Fibroblast of peridontal ligament (primary cell): ENCODE measurements at regions not wholly inside any gene's neighbourhood (a gene's known extent, or its start where the extent isn't known, plus 50 kb on each side); places are given as distances from the start of the nearest gene placed in this dataset.
"Not testable (repeated sequence)": the region's sequence is repeated elsewhere in the genome, so short reads cannot be mapped to it uniquely, and the experiment has no call there.

ENCODE experiments used
- DNase-seq: peaks from one replicate; pipeline ENCODE4 v3.0.0-alpha.2; 2010; ENCODE audit errors: extremely low read depth

DNA sequence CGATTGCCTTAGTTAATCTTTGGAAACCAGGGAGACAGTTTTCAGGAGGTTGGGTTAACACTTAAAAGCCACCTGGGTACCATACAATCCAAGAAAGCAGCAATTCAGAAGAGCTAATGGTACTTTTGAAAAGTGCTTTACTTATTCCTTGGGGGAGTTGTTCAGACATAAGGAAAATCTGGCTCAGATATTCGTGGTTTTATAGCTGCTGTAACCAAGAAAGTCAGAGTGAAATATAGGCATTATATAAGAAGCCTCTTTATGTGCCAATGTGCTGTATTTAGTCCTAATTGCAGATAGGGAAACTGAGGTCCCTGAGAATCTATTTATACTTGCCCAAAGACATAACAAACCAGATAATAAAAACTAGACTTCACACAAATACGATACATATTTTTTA is 387.5 kb downstream of the COG6 start:
- no peak for DNase-seq

DNA sequence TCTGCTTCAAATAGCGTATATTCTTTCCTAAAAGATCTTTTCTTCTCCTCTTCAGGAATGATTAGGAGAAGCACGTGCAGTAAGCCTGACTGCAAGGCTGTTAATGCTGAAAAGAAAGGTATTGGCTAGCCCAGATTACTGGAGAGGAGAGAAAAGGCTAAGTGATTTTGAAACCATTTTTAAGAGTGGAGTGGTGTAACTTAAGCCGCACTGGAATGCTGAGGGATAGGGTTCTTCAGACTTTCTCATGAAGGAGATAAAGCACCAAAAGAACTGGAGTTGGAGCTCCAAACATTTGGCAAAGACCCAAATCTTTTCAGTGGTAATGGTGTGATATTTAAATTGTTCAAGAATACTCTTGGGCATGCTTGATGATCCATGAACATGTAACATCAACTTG is 388.3 kb downstream of the COG6 start:
- DNase-seq, result no peak

DNA sequence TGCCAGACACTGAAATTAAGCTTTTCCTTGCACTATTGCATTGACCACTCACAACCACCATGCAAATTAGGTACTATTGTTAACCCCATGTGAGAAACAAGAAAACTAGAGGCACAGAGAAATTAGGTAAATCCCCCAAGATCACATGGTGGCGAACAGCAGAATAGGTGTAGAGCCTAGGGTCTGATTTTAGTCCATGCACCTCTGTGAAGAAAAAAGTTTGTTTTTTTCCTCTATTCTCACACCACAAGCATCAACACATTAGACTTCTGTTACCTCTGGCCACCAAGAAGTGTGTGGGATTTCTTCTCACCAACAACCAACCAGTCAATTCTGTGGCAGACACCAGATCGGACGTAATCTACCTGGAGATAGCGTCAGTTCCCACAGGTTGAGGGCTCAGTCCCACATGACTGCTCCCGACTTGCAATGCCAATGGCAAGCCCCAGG is 391.9 kb downstream of the COG6 start:
- no peak for DNase-seq

- no peak for DNase-seq
Observed at GRCh38 chr13:40048551-40048950, 393.1 kb downstream of the COG6 start.

DNA sequence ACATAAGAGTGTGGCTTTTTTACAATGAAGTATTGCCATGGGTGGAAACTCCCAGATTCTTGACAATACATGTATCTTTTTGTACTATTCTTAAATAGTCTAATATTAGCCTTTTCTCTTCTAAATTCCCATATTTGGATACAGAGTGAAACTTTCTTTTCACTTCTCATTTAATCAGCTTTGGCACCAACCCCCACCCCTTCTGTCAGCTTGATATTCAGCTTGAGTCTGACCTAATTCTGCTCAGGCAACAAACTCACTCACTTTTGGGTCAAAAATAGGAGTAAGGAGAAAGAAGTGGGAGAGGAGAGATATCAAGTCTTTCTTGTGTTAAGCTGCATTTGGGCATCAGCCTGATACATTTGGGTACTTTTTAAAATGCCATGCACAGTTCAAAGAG is 397.5 kb downstream of the COG6 start:
- DNase-seq, result no peak

- DNase-seq, result no peak
Observed at GRCh38 chr13:40053401-40053800, 397.9 kb downstream of the COG6 start.

GRCh38 chr13:40054422-40054821 is 399.0 kb downstream of the COG6 start:
- DNase-seq, result not testable (repeated sequence)

DNA sequence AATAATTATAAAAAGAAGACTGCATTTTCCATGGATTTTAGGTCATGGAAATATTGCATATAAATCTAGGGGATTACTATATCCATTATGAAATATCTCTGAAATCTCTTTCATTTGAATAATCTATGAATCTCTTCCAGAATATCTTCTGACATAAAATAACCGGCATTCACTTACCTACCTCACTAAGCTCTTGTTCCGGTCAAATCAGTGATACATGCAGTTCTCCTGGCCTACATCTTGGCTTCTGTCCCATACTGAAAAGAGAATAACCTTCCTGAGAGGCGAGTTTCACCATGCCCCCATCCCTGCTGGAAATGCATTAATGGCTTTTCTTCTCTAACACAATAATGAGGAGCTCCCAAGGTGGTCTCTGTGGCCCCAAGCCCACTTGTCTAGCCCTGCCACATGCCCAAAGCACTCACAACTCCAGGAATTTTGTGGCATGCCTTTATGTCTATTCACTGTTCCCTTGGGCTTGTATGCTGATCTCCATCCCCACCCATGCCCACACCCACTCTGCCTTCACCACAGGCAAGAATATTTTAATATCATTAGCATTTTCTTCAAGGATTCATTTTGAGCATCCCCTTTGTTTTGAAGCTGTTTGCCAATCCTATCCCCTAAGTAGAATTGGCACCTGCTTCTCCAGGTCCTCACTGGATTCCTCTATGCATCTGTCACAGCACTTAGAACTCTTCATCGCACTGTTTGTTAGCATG is 401.6 kb downstream of the COG6 start:
- DNase-seq, result no peak

DNA sequence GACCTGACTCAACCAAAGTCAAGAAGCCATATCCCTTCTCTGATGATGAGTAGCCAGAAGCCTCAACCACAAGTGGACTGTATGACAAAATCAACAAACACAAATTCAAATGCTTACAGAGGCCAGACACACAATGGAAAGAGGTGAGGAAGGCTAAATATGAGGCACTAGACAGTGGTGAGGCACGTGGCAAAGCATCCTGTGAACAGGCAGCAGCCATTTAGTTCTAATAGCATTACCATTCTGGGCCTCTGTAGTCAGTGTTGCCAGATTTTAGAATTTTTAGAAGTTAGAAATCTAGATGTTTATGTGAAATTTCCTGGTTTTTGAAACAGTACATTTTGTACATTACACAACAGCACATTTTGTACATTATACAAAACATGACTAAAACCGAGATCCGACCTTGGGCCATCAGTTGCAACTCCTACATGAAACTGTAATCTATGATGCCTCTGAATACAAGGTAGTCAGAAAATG is 403.3 kb downstream of the COG6 start:
- no peak for DNase-seq

- no peak for DNase-seq
Observed at GRCh38 chr13:40059540-40060232, 404.2 kb downstream of the COG6 start.

GRCh38 chr13:40060296-40061007 is 405.0 kb downstream of the COG6 start:
- peak; percentile 4 for DNase-seq

DNA sequence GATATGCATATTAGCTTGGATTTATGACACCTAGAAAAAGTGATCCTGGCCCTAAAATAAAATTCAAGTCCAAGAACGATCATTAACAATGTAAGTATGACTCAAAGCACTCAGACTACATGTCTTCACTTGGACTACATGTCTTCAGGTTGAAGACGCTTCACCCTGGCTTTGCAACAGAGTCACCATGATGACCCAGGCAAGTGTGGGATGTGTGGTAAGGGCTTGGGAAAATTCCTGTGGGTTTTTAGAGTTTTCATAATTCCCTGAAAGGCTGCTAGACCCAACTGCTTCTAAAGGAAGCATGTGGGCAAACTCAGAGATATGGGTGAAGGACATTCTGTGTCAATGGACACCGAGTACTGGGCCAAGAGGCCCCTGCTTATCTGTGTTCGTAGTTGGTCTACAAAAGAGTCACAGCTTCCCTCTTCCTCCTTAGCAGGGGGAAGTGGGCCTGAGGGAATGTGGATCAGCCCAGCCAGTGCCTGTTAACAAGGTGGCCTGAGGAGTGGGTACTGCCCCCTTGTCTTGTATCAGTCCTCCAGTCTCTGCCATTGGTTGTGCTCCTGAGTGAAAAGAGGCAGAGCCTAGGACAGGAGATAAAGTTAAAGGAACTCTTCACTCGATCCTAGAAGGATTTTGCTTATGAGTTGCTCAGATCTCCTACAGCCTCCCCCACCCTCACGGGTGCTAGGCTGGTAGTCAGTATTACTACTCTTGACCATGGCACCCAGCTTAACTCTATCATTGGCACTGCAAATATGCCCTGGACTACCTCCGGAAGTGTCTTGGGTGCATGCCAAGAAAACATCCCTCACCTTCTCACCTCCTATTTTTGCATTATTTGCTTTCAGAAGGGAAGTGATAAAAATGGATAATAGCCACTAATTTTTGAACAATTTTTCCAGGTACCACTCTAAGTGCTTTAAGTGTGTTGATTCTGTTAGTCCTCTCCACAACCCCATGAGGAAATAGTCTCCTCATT is 406.3 kb downstream of the COG6 start:
- no peak for DNase-seq

DNA sequence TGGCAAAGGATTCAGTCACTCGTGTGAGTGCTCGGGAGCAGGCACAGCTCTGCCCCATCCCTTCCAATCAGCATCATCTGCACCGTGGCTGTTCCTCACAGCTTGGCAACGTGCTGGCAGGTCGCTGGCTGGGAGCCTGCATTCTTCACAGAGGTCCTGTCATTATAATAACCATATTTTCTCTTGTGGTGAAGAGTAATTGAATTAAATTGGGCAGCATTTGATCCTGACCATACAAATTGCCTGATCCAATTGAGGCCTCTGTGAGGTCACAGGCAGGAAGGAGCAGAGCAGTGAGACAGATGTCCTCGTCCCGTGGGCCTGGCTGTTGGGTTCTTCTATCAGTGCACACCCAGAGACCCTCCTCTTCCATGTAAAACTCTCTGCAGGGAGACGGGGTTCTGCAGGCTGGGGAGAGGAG is 407.8 kb downstream of the COG6 start:
- DNase-seq, result no peak

DNA sequence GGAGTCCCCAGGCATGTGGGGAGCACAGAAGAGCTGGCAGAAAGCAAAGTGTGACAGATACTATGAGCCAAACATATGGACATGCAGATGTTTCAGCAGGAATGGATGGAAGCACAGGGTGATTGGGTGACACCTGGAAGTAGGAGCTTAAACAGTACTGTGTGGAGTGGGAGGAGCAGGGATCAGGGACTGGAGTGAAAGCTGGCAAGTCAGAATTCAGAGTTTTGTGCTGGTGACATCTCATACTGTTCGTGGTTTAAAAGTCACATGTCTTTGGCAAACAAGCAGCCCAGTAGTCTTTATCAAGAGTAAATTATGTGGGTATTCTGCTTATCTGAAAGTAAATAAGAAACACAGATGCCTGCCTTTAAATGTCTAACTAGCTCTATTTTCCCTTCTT is 408.2 kb downstream of the COG6 start:
- no peak for DNase-seq

DNA sequence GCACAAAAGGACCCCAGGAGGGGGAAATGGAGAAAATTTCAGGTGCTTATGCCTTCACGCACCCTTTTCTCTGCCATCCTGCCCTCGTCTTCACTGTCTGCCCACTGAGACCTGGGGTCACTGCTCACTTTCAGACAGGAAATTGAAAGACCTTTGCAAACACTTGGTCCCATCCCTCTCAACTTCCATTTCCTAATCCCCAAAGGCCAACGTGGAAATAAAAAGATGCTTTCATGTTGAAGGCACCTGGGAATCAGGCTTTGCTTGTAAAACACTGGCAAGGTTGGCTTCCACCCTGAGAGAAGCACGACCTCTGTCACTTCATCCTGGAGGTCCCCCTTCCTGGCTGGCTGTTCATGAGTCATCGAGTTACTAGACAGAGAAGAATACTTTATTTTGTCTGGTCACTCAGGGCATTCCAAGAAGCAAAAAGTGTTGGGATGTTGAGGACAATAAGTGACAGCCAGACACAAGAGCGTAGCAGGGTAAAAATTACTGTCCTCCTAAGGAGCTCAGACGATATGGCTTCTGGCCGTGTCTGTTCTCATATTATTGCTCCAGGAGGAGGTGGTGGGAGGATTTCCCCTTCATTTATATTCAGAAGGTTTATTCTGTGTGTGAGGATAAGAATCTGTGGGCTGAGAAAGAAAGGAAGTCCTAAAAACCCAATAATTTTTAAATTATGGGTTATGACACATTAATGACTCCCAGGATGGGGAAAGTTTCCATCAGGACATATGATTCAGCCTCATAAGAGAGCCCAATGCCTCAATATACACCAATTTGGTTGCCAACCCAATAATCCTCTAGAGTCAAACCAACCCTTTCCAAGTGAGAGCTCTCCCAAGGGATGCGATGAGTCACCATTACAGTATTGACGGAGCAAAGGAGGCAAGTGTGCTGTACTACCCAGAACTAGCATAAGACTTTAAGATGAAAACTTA is 409.0 kb downstream of the COG6 start:
- peak; percentile 58 for DNase-seq

DNA sequence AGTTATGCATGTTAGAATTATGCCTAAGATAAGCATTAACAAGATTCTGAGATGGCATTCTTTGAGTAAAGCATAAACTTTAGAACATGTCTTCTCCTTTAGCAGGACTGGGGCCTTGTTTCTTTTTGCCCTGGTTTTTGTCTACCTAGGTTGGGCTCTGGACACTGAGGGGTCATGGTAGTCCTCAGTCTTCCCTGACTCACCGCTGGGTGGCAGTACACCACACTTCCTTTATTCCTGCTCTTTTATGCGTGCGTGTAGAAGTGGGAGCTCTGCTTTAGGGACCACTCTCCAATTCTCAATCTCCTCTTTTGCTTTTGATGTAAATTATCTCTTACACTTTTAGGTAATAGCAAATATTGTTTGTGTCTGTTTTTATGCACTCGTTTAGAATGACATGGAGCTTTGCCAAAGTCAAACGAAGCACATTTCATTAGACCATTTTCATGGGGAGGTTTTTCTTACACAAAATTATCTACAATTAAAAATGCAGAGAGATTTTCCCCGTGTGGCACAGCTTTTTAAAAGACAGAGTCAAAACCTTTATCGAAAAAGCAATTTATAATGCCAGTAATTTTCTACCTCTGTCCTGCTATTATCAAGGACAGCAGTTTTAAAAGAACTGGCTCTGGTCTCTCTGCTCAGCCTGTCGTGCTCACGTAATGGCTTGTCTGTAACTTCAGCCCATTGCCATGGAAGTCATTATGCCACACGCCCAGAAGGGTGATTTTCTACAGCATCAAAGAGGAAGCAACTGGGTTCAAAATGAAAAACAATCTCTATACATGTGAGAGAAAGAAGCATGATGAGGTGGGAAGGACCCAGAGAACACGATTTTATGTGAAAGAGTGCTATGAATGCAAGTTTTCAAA is 413.9 kb downstream of the COG6 start:
- DNase-seq, result peak; percentile 59

DNA sequence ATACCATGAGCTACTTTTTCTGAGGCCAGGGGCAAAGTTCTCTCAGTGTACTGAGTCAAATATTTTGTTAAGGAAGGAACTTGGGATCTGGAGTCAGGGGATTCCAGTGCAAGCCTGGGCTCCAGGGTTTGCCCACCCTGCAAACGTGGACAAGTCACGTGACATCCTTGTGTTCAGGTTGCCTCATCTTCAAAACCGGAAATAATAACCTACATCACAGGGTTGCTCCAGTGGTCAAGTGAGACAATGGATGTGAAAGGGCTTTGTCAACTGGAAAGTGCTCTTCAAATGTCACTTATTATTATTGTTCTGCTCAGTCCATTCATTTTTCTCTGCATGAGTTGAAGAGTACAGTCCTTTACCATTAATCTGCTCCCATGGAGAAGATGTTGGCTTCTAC is 414.9 kb downstream of the COG6 start:
- DNase-seq, result no peak

DNA sequence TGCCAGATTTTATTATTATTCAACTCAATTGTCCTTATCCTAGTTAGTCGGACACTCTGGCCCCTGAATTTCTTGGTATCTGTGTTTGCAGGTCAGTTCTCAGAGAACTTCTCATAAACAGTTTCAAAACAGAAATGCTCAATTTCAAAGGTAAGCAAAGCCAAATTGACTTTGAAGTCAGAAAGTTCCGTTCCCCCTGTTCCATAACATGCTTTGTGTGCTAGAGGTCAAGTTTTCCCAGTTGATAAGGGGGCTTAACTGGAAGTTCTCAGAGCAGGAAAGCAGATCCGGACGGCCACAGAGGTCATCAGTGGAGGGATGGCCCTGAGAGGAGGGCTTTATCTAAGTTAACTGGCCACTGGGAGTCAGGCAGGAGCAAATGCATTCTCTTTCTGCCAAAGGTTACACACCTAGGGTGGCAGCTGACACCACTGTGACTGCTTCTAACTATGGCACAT is 417.2 kb downstream of the COG6 start:
- no peak for DNase-seq

DNA sequence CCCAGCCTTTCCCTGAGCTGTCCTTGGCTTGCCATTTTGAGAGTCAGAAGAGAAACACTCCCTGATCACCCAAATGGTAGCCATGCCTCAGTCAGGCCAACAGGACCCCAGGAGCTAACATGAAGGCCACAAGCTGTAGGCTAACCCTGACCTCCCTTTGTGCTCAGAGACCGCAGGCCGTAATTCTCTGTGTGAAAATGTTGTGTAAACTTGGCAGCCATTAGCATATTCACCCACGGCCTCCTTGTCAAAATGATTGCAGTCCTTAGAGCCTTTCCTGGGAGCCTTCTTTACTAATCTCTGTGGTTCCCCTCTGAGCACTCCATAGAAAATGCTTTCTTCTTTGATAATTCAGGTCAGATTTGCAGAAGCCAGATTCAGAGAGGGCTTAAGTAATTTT is 418.9 kb downstream of the COG6 start:
- no peak for DNase-seq
